ENCODE measurements at regions not wholly inside any gene's neighbourhood (a gene's known extent, or its start where the extent isn't known, plus 50 kb on each side); places are given as distances from the start of the nearest gene placed in this dataset.

DNA sequence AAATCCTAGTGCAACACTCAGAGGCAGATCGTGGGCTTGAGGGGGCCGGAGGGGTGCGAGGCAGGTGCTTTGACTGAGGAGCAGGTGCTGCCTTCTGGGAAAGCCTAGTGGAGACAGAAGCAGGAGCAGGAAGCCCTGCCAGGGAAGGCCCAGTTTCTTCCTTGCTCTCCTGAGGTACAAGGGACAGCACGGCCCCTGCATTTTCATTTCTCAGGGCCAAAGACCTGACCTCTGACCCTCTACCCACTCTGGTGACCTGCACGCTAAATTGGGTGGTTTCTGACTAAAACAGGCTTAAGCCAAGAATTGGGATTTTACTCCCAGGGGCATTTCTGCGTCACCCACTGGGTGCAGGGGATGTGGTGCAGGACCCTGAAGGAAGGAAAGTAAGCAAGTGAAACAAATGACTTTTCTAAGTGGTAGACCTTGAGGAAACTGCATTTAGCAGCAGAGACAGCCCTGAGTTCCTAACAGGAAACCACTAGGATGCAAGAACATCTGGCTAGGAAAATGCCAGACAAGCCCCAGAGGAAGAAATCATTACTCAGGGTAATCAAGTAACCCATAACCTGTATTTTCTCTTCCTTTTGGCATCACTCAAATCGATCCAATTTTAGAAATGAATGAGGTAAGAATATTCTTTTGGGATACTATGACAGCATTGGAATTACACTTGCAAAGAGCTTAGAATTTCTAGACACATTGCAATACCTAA, 141.7 kb downstream of the CD164 start (continued):
- TF ChIP-seq, protein P1, sequence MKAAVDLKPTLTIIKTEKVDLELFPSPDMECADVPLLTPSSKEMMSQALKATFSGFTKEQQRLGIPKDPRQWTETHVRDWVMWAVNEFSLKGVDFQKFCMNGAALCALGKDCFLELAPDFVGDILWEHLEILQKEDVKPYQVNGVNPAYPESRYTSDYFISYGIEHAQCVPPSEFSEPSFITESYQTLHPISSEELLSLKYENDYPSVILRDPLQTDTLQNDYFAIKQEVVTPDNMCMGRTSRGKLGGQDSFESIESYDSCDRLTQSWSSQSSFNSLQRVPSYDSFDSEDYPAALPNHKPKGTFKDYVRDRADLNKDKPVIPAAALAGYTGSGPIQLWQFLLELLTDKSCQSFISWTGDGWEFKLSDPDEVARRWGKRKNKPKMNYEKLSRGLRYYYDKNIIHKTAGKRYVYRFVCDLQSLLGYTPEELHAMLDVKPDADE (IDR thresholded peaks at IDR 0.05): no peak
- TF ChIP-seq EZH2 (IDR thresholded peaks at IDR 0.05; ENCODE audit: low read depth, unreplicated experiment): no peak

DNA sequence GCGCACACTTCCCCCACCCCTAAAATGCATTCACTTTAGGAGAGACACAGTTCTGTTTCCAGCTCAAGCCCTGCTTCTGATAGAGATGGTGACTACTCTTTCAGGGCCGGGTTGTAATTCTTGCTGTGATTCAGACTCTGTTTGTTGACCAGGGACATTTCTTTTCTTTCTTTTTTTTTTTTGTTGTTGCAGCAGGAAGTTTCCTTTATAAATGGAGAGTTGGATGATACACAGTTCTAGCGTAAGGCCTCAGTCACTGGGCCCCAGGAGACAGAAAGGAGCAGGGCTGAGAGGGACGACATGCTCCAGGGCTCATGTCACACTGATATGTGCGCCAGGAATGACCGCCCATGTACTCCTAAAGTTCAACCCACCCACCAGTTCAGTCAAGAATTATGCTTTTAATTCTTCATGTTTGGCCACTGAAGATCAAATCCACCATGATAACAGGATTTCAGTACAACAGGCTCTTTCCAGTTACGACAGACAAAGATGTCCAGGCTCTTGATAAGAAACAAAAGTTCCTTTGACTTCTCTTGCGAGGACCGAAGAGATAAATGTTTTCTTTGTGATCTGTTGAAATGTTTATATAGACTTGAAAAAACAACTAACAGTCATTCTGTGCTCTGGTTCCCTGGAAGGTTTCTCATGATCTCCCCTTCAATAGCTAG, 142.5 kb downstream of the CD164 start:
- no peak overlapping the region for H3K27ac ChIP-seq (ENCODE audit: low read depth)
- no peak for TF ChIP-seq EZH2 (IDR thresholded peaks at IDR 0.05; ENCODE audit: low read depth, unreplicated experiment)
- TF ChIP-seq ZNF114 (CRISPR knock-in tag; IDR thresholded peaks at IDR 0.05): no peak
- no peak for TF ChIP-seq NANOG (IDR thresholded peaks at IDR 0.05; ENCODE audit: borderline replicate concordance)
- TF ChIP-seq, protein P2, sequence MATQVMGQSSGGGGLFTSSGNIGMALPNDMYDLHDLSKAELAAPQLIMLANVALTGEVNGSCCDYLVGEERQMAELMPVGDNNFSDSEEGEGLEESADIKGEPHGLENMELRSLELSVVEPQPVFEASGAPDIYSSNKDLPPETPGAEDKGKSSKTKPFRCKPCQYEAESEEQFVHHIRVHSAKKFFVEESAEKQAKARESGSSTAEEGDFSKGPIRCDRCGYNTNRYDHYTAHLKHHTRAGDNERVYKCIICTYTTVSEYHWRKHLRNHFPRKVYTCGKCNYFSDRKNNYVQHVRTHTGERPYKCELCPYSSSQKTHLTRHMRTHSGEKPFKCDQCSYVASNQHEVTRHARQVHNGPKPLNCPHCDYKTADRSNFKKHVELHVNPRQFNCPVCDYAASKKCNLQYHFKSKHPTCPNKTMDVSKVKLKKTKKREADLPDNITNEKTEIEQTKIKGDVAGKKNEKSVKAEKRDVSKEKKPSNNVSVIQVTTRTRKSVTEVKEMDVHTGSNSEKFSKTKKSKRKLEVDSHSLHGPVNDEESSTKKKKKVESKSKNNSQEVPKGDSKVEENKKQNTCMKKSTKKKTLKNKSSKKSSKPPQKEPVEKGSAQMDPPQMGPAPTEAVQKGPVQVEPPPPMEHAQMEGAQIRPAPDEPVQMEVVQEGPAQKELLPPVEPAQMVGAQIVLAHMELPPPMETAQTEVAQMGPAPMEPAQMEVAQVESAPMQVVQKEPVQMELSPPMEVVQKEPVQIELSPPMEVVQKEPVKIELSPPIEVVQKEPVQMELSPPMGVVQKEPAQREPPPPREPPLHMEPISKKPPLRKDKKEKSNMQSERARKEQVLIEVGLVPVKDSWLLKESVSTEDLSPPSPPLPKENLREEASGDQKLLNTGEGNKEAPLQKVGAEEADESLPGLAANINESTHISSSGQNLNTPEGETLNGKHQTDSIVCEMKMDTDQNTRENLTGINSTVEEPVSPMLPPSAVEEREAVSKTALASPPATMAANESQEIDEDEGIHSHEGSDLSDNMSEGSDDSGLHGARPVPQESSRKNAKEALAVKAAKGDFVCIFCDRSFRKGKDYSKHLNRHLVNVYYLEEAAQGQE (IDR thresholded peaks at IDR 0.05; ENCODE audit: unreplicated experiment): no peak
- TF ChIP-seq EZH2phosphoT487 (IDR thresholded peaks at IDR 0.05; ENCODE audit: unreplicated experiment): no peak
- no peak for TF ChIP-seq POLR2AphosphoS5 (IDR thresholded peaks at IDR 0.05; ENCODE audit: low read depth)
- TF ChIP-seq, protein P3, sequence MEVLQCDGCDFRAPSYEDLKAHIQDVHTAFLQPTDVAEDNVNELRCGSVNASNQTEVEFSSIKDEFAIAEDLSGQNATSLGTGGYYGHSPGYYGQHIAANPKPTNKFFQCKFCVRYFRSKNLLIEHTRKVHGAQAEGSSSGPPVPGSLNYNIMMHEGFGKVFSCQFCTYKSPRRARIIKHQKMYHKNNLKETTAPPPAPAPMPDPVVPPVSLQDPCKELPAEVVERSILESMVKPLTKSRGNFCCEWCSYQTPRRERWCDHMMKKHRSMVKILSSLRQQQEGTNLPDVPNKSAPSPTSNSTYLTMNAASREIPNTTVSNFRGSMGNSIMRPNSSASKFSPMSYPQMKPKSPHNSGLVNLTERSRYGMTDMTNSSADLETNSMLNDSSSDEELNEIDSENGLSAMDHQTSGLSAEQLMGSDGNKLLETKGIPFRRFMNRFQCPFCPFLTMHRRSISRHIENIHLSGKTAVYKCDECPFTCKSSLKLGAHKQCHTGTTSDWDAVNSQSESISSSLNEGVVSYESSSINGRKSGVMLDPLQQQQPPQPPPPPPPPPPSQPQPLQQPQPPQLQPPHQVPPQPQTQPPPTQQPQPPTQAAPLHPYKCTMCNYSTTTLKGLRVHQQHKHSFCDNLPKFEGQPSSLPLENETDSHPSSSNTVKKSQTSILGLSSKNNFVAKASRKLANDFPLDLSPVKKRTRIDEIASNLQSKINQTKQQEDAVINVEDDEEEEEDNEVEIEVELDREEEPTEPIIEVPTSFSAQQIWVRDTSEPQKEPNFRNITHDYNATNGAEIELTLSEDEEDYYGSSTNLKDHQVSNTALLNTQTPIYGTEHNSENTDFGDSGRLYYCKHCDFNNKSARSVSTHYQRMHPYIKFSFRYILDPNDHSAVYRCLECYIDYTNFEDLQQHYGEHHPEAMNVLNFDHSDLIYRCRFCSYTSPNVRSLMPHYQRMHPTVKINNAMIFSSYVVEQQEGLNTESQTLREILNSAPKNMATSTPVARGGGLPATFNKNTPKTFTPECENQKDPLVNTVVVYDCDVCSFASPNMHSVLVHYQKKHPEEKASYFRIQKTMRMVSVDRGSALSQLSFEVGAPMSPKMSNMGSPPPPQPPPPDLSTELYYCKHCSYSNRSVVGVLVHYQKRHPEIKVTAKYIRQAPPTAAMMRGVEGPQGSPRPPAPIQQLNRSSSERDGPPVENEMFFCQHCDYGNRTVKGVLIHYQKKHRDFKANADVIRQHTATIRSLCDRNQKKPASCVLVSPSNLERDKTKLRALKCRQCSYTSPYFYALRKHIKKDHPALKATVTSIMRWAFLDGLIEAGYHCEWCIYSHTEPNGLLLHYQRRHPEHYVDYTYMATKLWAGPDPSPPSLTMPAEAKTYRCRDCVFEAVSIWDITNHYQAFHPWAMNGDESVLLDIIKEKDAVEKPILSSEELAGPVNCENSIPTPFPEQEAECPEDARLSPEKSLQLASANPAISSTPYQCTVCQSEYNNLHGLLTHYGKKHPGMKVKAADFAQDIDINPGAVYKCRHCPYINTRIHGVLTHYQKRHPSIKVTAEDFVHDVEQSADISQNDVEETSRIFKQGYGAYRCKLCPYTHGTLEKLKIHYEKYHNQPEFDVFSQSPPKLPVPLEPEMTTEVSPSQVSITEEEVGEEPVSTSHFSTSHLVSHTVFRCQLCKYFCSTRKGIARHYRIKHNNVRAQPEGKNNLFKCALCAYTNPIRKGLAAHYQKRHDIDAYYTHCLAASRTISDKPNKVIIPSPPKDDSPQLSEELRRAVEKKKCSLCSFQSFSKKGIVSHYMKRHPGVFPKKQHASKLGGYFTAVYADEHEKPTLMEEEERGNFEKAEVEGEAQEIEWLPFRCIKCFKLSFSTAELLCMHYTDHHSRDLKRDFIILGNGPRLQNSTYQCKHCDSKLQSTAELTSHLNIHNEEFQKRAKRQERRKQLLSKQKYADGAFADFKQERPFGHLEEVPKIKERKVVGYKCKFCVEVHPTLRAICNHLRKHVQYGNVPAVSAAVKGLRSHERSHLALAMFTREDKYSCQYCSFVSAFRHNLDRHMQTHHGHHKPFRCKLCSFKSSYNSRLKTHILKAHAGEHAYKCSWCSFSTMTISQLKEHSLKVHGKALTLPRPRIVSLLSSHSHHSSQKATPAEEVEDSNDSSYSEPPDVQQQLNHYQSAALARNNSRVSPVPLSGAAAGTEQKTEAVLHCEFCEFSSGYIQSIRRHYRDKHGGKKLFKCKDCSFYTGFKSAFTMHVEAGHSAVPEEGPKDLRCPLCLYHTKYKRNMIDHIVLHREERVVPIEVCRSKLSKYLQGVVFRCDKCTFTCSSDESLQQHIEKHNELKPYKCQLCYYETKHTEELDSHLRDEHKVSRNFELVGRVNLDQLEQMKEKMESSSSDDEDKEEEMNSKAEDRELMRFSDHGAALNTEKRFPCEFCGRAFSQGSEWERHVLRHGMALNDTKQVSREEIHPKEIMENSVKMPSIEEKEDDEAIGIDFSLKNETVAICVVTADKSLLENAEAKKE (CRISPR knock-in tag; IDR thresholded peaks at IDR 0.05): no peak
- TF ChIP-seq, protein P4, sequence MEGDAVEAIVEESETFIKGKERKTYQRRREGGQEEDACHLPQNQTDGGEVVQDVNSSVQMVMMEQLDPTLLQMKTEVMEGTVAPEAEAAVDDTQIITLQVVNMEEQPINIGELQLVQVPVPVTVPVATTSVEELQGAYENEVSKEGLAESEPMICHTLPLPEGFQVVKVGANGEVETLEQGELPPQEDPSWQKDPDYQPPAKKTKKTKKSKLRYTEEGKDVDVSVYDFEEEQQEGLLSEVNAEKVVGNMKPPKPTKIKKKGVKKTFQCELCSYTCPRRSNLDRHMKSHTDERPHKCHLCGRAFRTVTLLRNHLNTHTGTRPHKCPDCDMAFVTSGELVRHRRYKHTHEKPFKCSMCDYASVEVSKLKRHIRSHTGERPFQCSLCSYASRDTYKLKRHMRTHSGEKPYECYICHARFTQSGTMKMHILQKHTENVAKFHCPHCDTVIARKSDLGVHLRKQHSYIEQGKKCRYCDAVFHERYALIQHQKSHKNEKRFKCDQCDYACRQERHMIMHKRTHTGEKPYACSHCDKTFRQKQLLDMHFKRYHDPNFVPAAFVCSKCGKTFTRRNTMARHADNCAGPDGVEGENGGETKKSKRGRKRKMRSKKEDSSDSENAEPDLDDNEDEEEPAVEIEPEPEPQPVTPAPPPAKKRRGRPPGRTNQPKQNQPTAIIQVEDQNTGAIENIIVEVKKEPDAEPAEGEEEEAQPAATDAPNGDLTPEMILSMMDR (conservative IDR thresholded peaks at IDR 0.05; ENCODE audit: low read depth in 2 of 2): no peak
- no peak for TF ChIP-seq ZNF331 (CRISPR knock-in tag; IDR thresholded peaks at IDR 0.05; ENCODE audit: low read depth)
- no peak for TF ChIP-seq CREB1 (CRISPR knock-in tag; IDR thresholded peaks at IDR 0.05; ENCODE audit: low read depth)

More for the DNA sequence above, 142.5 kb downstream of the CD164 start:
- no peak overlapping the region for H3K4me3 Mint-ChIP-seq
- H3K4me2 ChIP-seq: no peak overlapping the region
- no peaks in the 10 kb centered on the region for H4K20me1 ChIP-seq (replicated peaks; ENCODE audit: insufficient read depth)
- H3K27me3 Mint-ChIP-seq (ENCODE audit: insufficient read depth, low read depth, poor library complexity): peaks cover 4% of the 10 kb centered on the region
- peak overlapping the region; percentile 22; the same call in 1 of the 2 replicates for H3K27ac Mint-ChIP-seq
- no peaks in the 10 kb centered on the region; the same call in 2 of the 3 replicates for H3K9me3 Mint-ChIP-seq
- H3K79me2 ChIP-seq (replicated peaks; ENCODE audit: insufficient read depth): no peaks in the 10 kb centered on the region
- no peak overlapping the region for H3K4me3 ChIP-seq
- H3K36me3 Mint-ChIP-seq (ENCODE audit: low read depth): no peaks in the 10 kb centered on the region
- H3K4me1 ChIP-seq (ENCODE audit: insufficient read depth): peaks cover 9% of the 10 kb centered on the region
- DNase-seq (ENCODE audit: low spot score) (no peak), ATAC-seq (no peak)
- no peaks in the 10 kb centered on the region for H3K36me3 ChIP-seq (ENCODE audit: insufficient read depth)
- H2AFZ ChIP-seq: peak overlapping the region; percentile 76
- H3K27me3 ChIP-seq (ENCODE audit: insufficient read depth): no peaks in the 10 kb centered on the region
- H3F3A ChIP-seq (replicated peaks; ENCODE audit: low read depth): no peaks in the 10 kb centered on the region
- H3K9me2 ChIP-seq (ENCODE audit: insufficient read depth): peaks cover 7% of the 10 kb centered on the region; the same call in 1 of the 2 replicates
- peaks cover 6% of the 10 kb centered on the region for H3K4me1 Mint-ChIP-seq
